IPS-18a (cell line): ENCODE measurements at regions not wholly inside any gene's neighbourhood (a gene's known extent, or its start where the extent isn't known, plus 50 kb on each side); places are given as distances from the start of the nearest gene placed in this dataset.
"Not testable (repeated sequence)": the region's sequence is repeated elsewhere in the genome, so short reads cannot be mapped to it uniquely, and the experiment has no call there.

Experiments
- H3K27ac ChIP-seq: one replicate; pipeline ENCODE4 v1.5.1; 2013; ENCODE audit warnings: low read length
- H3K27me3 ChIP-seq: one replicate; pipeline ENCODE4 v1.6.1; 2013; ENCODE audit warnings: mild to moderate bottlenecking, low read length; ENCODE audit not compliant: control insufficient read depth, insufficient read depth
- H3K36me3 ChIP-seq: one replicate; pipeline ENCODE4 v1.6.1; 2013; ENCODE audit warnings: low read depth, low read length; ENCODE audit not compliant: control insufficient read depth
- H3K4me1 ChIP-seq: one replicate; pipeline ENCODE4 v1.6.1; 2013; ENCODE audit warnings: low read depth, low read length; ENCODE audit not compliant: control insufficient read depth
- H3K4me3 ChIP-seq: one replicate; pipeline ENCODE4 v1.5.1; 2013; ENCODE audit warnings: low read length
- H3K9ac ChIP-seq: one replicate; pipeline ENCODE4 v1.6.1; 2013; ENCODE audit warnings: mild to moderate bottlenecking, low read length, moderate library complexity
- H3K9me3 ChIP-seq: one replicate; pipeline ENCODE4 v1.6.1; 2013; ENCODE audit warnings: low read depth, low read length; ENCODE audit not compliant: control insufficient read depth

DNA sequence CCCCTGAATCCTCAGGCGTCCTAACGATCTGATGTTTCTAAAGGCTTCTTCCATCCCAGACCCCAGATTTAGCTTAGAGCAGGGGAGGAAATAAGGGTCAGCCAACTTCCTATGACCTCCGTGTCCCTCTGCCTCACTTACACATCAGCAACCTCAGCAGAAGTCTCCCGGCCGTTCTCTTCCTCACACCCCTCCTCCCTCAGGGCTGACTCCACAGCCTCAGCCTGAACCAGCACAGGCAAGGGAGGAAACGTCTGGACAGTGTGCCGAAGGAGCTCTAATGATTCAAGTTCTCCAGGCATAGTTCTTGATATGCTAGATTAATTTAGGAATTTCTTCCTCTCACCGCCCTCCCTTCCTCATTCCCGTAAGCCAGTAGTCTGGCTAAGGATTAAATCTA lies 121.4 kb downstream of the NUFIP1 start:
- no peak overlapping the region for H3K4me3 ChIP-seq

DNA sequence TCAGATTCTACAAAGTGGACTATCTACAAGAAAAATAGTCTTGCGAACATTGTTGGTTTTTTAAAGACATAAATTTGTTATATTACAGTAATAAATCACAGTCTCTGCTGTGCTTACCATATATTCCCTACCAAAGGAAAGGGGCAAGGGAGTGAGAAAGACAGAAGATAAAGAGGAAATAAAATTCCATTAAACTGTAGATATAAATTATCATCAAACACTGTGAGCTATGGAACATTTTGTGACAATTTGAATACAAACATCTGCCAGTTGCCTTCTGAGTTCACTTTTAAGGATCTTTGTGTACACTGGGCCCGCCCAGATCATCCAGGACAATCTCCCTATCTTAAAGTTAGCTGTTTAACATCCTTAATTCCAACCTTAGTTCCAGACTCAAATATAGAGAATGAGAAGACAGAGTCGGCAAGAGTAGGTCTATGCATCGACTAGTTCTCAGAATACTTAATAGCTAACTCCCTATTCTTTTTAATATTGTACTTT lies 122.8 kb downstream of the NUFIP1 start:
- H3K27ac ChIP-seq: no peak overlapping the region
- H3K9me3 ChIP-seq: no peaks in the 10 kb centered on the region
- no peak overlapping the region for H3K4me3 ChIP-seq
- H3K27me3 ChIP-seq: no peaks in the 10 kb centered on the region
- H3K36me3 ChIP-seq: no peaks in the 10 kb centered on the region
- no peak overlapping the region for H3K9ac ChIP-seq
- no peaks in the 10 kb centered on the region for H3K4me1 ChIP-seq

More for the DNA sequence above, 121.4 kb downstream of the NUFIP1 start:
- Histone ChIP-seq H3K4me1 (no peaks in the 10 kb centered on the region), H3K27ac (no peak overlapping the region), H3K9me3 (no peaks in the 10 kb centered on the region), H3K9ac (no peak overlapping the region), H3K27me3 (no peaks in the 10 kb centered on the region), H3K36me3 (no peaks in the 10 kb centered on the region)

DNA sequence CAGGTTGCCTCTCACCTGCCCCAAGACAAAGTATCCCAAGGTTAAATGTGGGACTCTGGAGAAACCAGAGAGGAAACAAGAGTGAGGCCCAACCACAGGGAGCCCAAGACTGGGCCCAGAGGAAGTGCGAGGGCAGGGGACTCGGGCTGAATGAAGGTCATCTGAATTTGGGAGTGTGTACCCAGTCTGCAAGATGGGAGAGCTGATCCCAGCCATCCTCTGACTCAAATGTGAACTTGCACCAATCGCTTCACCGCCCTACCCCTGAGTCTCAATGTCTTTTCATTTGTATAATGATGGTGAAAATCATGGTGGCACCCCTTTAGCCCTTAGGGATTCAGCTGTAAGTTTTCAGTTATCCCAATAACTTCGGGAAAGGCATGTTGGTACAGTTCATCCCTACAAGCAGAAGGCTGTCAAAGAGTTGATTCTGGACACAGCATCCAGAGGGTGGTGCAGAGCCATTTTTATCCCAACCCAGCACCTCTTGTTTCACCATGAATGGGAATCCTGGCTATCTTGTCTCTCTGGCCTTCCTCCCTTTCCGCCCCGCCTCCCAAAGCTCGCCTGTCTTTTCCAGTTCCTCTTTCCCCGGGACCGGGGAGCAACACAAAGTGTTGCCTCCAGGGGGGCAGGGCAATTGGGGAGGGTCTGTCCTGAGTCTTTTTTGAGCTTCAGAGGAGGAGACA lies 123.4 kb downstream of the NUFIP1 start:
- Histone ChIP-seq H3K9me3 (no peaks in the 10 kb centered on the region), H3K4me1 (no peaks in the 10 kb centered on the region), H3K4me3 (no peak overlapping the region), H3K27ac (no peak overlapping the region), H3K9ac (no peak overlapping the region), H3K27me3 (no peaks in the 10 kb centered on the region), H3K36me3 (no peaks in the 10 kb centered on the region)

DNA sequence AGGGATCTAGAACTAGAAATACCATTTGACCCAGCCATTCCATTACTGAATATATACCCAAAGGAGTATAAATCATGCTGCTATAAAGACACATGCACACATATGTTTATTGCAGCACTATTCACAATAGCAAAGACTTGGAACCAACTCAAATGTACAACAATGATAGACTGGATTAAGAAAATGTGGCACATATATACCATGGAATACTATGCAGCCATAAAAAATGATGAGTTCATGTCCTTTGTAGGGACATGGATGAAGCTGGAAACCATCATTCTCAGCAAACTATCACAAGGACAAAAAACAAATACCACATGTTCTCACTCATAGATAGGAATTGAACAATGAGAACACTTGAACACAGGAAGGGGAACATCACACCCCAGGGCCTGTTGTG lies 125.6 kb downstream of the NUFIP1 start:
- H3K27ac ChIP-seq, H3K36me3 ChIP-seq, H3K27me3 ChIP-seq, H3K9me3 ChIP-seq, H3K9ac ChIP-seq, H3K4me3 ChIP-seq, H3K4me1 ChIP-seq: not testable (repeated sequence)

- H3K9ac ChIP-seq: no peak overlapping the region
- no peak overlapping the region for H3K27ac ChIP-seq
- no peaks in the 10 kb centered on the region for H3K36me3 ChIP-seq
These were observed 128.8 kb downstream of the NUFIP1 start for GRCh38 chr13:44860454-44860853.

DNA sequence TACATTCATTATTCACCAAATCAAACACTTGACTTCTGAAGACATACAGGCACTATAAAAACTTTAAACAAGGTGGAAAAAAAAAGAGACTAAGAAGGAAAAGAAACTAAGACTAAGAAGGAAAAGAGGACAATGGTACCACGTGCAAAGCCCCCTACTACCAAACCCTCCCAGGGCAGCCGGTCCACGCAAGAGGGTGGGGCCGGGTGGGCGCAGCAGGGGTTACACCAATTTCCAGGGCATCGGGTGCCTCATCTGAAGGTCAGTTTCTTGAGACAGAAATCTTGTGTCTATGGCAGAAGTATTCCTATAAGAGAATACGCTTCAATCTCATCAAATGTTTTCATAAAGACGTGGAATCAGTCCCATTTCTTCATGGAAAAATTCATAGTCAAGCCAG lies 131.5 kb downstream of the NUFIP1 start:
- no peaks in the 10 kb centered on the region for H3K9me3 ChIP-seq
- H3K36me3 ChIP-seq: no peaks in the 10 kb centered on the region
- H3K9ac ChIP-seq: no peak overlapping the region
- no peaks in the 10 kb centered on the region for H3K27me3 ChIP-seq
- H3K27ac ChIP-seq: no peak overlapping the region
- no peak overlapping the region for H3K4me3 ChIP-seq
- H3K4me1 ChIP-seq: no peaks in the 10 kb centered on the region

More at GRCh38 chr13:44860454-44860853, 128.8 kb downstream of the NUFIP1 start:
- Histone ChIP-seq H3K4me3 (no peak overlapping the region), H3K4me1 (no peaks in the 10 kb centered on the region), H3K9me3 (no peaks in the 10 kb centered on the region), H3K27me3 (no peaks in the 10 kb centered on the region)

- Histone ChIP-seq H3K9ac (no peak overlapping the region), H3K4me3 (no peak overlapping the region), H3K27ac (no peak overlapping the region), H3K4me1 (peaks cover 5% of the 10 kb centered on the region), H3K9me3 (no peaks in the 10 kb centered on the region), H3K27me3 (no peaks in the 10 kb centered on the region), H3K36me3 (no peaks in the 10 kb centered on the region)
These were observed 132.2 kb downstream of the NUFIP1 start for GRCh38 chr13:44857061-44857460.

GRCh38 chr13:44855860-44856259 lies 133.4 kb downstream of the NUFIP1 start:
- Histone ChIP-seq H3K4me1 (peaks cover 5% of the 10 kb centered on the region), H3K4me3 (no peak overlapping the region), H3K9ac (no peak overlapping the region), H3K9me3 (no peaks in the 10 kb centered on the region), H3K27me3 (no peaks in the 10 kb centered on the region), H3K36me3 (no peaks in the 10 kb centered on the region), H3K27ac (no peak overlapping the region)

DNA sequence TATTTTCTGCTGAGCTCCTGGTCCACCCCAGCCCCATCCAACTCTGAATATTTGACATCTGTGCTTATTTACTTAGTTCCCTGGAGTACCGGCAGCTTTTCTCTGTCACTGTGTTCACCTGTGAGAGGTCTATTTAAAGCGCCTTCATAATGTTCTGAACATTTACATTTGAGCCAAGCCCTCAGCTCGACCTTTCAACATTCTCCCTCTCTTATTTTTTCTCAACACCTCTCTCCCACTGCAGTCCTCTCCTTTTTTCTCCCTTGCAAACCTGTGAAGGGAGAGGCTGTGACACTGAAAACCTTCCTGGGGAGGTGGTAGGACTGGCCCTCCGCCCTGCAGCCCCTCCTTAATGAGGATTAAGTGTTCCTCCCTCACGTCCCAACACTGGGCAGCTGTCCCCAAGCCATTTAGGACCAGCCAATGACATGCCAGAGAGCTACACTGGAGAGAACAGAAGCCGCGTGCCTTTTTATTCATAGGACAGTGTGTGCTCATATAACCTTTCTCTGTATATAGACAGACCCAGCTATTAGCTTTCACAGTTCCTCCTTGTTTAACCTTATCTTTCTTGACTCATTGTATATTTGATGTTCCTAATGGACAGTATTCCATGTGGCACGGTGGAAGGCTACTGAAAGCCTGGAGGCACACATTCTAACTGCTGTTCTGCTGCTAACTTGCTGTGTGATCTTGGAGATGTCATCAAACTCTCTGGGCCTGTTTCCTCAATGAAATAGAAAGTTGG lies 134.8 kb downstream of the NUFIP1 start:
- no peak overlapping the region for H3K27ac ChIP-seq
- H3K36me3 ChIP-seq: no peaks in the 10 kb centered on the region

DNA sequence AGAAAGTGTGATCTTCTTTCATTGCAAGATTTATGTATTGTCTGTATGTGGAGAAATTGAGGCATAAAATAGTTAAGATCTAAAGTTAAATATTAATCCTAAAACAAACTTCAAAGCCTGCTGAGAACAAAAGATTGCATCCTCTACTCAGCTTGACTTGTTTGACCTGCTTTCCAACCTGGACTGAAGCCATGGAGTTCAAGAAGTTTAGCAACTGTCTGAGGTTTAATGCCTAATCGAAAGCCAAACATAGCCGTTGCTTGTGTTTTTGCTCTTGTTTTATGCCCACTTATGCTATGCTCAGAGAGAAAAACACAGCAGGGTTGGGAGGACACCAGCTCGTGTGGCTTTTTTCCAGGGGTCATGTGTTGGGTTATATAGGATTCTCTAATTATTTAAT lies 135.6 kb downstream of the NUFIP1 start:
- peaks cover 5% of the 10 kb centered on the region for H3K4me1 ChIP-seq
- H3K36me3 ChIP-seq: no peaks in the 10 kb centered on the region
- H3K27me3 ChIP-seq: no peaks in the 10 kb centered on the region
- no peak overlapping the region for H3K4me3 ChIP-seq
- no peak overlapping the region for H3K27ac ChIP-seq
- no peak overlapping the region for H3K9ac ChIP-seq
- no peaks in the 10 kb centered on the region for H3K9me3 ChIP-seq

More for the DNA sequence above, 134.8 kb downstream of the NUFIP1 start:
- Histone ChIP-seq H3K4me1 (peaks cover 5% of the 10 kb centered on the region), H3K9me3 (no peaks in the 10 kb centered on the region), H3K4me3 (no peak overlapping the region), H3K9ac (no peak overlapping the region), H3K27me3 (no peaks in the 10 kb centered on the region)

DNA sequence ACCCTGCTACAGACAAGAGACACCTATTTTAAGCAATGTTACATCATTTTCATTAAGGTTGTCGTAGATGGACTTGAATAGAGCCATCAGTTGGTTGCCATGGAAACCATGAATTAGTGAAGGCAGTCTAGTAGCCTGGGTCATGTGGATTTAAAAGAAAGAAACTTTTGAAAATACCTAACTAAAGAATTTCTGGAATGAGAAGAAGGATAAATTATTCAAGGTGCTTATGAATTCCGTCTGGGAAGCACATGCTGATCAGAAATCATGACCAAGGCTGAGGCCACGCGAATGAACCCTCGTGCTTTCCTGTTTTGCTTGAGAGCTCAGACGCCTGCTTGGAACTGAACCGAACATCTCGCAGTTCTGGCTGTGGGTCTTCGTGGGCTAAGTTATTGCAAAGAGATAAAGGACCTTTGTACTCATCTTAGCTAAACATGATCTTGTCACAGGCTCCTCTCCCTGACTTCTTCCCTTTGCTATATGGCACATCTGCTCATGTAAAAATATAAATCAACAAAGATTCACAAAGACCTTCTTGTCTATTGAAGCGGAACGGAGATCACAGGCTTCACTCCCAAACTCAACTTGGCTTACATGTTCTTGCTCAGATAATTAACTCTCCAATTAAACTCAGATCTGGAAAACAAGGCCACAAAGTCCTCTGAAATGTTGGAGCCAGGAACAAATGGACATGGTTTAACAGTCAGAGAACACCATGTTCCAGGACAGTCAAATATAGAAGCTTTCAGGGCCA lies 140.2 kb downstream of the NUFIP1 start:
- Histone ChIP-seq H3K4me3 (no peak overlapping the region), H3K9me3 (no peaks in the 10 kb centered on the region), H3K36me3 (no peaks in the 10 kb centered on the region), H3K27ac (no peak overlapping the region), H3K9ac (no peak overlapping the region), H3K27me3 (no peaks in the 10 kb centered on the region), H3K4me1 (peaks cover 5% of the 10 kb centered on the region)
